NOMO-1 (cell line): ENCODE measurements at regions not wholly inside any gene's neighbourhood (a gene's known extent, or its start where the extent isn't known, plus 50 kb on each side); places are given as distances from the start of the nearest gene placed in this dataset.
"Not testable (repeated sequence)": the region's sequence is repeated elsewhere in the genome, so short reads cannot be mapped to it uniquely, and the experiment has no call there.

Experiments
- DNase-seq, 2 experiments: peaks; one replicate each; lab custom pipeline; 2025; ENCODE audit not compliant: unreplicated experiment in 2 of 2; lab: John Stamatoyannopoulos, UW

DNA sequence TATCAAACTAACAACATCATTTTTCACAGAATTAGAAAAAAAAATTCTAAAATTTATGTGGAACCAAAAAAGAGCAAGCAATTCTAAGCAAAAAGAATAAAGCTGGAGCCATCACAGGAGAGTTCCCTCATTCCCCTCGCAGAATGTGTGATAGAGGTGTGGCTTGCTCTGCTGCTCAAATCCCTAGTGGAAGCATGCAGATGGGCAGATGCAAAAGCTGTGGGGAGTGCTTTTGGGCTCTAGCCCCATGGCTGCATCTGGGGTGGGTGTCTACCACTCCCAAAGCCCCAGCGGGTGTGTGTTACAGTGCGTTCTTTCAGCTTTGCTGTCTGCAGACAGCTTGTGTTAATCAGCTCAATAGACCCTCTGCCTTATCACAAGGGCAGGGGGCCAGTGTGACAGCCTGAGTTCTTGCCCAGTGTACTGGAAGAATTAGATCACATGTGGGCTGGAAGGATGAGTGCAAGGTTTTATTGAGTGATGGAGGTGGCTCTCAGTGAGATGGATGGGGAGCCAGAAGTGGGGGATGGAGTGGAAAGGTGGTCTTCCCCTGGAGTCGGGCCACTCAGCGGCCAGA is 575.9 kb upstream of the LRRN3 start:
- DNase-seq, result not testable (repeated sequence)

DNA sequence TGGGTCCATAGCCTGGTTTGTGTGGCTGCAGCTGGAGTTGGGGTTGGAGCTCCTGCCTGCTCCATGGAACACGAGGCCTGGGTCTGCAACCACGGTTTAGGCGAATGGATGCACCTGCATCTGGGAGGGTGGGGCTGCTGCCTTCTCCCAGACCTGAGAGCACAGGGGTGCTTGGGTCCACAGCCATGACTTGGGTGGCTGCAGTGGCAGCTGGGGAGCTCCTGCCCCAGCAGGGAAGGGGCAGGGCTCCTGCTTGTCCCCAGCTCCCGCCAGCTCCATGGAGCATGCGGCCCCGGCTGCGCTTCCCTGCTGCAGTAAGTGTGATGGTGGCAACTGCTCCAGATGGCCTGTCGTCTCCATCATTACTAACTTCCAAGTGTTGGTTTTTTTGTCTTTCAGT is 571.1 kb upstream of the LRRN3 start:
- DNase-seq, result no peak

- no peak for DNase-seq
These were observed 569.5 kb upstream of the LRRN3 start for GRCh38 chr7:110521357-110521911.

DNA sequence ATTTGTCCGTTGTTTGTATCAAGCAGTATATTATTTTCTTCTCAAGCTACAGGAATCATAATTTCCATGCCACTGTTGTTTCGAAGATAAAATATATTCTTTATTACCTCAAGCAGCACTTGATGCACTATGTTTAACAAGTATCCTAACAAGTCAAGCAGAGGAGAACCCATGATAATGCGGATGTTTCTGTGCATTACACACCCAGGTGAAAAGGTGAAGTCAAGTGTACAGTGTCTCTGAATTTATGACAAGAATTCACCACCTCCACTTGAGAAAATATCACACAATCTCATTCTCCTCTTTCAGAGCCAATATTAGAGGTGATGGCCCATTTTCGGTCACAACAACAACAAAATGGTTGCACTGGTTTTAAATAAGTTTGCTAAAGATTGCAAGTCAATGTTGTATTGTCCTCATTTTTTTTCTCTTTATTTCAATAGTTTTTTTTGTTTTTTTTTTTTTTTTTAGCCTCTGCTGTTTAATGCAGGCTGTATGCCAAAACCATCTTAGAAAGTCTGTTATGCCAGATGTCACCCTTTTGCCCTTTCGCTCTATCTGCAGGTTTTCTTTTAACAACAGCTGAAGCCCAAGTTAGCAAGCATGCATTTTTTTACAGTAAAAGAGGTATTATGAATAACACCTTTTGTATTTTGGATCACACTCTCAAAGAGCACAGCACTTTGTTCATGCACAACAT is 568.7 kb upstream of the LRRN3 start:
- no peak for DNase-seq

DNA sequence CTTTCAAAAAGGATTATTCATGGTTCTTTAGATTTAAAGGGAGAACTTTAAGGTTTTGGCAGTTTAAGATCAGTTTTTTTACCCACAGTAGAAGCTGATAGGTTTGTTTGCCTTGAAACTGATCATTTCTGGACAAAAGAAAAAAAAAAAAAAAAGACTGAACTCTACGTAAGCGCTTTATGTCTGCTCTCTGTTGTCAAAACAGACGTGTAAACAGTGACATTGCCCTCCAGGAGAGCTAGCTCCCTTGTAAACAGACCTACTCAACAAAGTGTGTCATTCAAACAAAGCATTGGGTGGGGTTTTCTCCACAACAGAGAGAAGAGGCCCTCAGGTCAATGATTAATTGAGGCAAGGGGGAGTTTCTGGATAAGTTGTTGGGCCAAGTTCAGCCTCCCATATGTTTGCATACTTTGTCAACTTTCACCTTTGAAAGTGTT is 568.1 kb upstream of the LRRN3 start:
- DNase-seq, result no peak

DNA sequence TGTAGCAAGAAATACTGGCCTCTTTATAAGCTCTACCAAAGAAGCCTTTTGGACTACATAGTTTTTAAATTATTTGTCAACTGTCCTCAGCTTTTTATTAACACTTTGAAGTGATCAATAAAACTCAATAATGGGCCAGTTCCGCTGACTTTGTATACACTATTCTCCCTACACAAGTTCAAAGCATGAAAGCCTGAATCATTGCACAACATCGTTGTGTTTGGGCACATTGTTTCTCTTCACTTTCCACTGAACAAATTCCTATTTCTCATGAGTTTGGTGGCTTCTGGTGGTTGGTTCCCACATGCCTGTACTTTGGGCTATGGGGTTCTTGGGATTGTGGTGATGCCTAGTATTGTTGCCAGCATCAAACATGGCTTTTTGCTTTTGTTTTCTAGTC is 561.8 kb upstream of the LRRN3 start:
- DNase-seq, result no peak

GRCh38 chr7:110531186-110531585 is 559.7 kb upstream of the LRRN3 start:
- DNase-seq, result no peak

DNA sequence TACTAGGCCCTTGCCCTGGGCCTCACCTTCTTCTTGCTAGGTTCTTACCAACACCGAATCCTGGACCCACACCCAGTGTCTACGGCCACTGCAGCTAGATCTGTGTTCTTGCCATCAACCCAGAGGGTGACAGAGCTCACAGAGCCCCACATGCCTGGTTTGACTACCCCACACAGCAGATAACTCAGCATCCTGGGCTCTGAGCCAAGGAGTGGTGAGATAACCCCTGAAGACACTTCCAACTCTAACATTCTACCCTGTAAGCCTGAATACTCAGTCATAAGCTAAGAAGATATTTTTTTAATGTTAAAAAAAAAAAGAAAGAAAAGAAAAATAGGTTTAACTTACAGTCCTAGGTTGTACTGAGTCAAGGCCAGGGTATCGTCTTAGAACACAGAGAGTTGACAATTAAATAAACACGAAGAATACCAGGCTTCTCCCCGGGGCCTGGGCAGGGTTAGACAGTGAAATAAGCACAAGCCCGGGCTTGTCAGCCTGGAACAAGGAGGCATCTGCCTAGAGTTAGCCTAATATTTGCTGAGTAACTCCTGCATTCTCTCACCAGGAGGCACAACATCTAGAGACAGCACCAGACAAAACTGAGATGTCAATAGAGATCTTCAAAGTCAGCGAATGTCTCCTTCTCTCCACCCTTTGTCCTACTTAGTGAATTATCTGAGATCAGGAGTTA is 556.5 kb upstream of the LRRN3 start:
- no peak for DNase-seq

GRCh38 chr7:110539216-110539615 is 551.7 kb upstream of the LRRN3 start:
- no peak for DNase-seq

DNA sequence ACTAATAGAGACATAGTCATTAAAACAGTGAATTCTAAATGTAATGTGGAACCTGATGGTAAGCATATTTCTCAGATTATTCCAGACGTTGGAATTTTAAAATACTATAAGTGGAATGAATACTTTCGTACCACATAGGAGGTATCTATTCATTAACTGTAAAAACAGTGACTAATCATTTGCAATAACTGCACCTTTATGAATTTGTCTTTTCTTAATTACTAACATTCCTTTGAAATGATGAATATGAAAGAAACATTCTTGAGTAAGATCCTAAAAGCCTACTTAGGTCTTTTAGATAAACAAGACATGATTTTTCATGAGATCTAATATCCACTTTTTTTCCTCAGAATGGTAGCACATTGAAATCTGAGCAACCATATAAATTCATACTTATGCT is 549.0 kb upstream of the LRRN3 start:
- no peak for DNase-seq

GRCh38 chr7:110544194-110544593 is 546.7 kb upstream of the LRRN3 start:
- no peak for DNase-seq

- DNase-seq, result no peak
These were observed 542.6 kb upstream of the LRRN3 start for GRCh38 chr7:110548372-110548771.

GRCh38 chr7:110557136-110557535 is 533.8 kb upstream of the LRRN3 start:
- no peak for DNase-seq

GRCh38 chr7:110563286-110563685 is 527.6 kb upstream of the LRRN3 start:
- not testable (repeated sequence) for DNase-seq

- no peak for DNase-seq
These were observed 526.7 kb upstream of the LRRN3 start for GRCh38 chr7:110564246-110564645.

DNA sequence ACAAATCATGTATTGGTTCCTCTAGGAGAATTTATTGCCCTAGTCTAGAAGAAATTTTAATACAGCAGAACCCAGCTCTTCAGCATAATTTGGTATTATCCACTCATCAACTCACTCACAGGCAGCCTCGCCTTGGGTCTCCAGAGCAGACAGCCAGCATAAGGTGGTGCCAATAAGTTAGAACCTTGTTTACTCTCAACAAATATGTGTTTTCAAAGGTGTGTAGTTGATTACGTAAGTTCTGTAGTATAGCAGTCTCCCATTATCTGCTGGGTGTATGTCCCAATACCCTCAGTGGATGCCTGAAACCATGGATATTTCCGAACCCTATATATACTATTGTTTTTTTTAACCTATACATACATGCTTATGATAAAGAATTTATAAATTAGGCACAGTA is 522.5 kb upstream of the LRRN3 start:
- no peak for DNase-seq

DNA sequence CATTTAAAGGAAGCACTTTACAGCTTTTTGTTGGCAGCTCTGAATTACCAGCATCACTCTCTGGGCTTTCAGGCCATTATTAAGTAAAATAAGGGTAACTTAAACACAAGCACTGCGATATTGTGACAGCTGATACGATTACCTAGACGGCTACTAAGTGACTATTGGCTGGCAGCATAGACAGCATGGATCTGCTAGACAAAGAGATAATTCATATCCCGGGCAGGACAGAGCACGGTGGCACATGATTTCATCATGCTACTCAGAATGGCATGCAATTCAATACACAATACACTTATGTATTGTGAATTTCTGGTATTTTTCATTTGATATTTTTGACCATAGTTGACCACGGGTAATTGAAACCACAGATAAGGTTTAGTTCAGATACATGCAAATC is 522.0 kb upstream of the LRRN3 start:
- DNase-seq, result no peak

DNA sequence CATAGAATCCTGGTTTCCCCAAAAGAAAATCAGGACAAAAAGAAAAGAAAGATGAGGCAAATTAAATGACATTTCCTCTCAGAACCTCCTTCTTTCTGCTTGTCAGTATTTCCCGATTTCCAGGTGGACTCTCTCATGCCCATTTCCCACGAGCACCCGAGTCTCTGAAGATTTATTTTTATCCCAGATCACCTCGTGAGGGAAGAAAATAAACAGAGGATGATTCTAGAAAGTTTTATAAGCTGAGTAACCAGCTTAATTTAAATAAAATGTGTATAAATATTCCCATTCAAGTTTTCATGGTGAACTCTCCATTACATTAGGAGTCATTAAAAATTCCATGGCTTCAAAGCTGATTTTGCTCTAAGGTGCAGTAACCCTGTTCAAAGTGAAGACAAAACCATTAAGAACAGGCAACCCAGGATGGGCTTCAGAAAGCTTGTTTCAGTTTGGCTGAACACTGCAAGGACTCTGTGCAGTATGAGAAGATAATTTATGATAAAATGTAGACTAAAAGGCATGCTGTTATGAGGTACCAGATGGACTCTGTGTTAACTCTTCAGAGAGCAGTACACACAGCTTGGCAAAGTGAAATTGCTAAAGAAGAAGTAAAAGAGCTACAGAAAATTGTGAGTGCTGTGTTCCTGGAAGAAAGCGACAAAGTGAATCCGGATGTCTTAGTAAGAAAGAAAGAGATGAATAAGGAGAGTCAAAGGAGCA is 521.3 kb upstream of the LRRN3 start:
- no peak for DNase-seq

DNA sequence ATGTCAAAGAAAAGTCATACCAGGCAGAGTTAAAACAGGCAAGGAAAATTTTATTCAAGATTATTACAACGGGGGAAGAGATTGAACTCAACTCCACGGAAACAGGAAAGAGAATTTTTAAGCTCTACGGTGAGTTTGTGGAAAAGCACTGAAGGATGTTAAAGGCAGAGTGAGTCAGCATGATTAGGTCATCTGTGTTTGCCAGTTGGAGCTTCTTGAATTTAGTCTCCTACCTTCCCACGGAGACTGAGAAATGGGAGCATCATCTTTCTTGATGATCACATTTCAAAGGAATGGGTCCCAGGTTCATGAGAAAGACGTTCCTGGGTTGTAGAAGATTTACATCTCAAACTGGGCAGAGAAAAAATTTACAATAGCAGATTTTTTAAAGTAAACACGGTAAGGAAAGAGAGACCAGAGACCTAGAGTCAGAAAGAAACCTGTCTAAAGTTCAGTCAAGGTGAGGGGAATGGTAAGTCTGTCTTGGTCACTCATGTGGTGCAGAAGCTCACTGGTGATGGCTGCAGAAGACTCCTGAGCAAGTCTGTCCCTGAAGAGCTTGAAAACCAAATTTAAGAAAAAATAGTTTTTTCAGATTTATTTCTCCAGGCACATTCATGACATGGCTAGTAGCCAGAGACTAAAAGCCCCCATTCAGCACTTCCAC is 516.9 kb upstream of the LRRN3 start:
- DNase-seq, result no peak

DNA sequence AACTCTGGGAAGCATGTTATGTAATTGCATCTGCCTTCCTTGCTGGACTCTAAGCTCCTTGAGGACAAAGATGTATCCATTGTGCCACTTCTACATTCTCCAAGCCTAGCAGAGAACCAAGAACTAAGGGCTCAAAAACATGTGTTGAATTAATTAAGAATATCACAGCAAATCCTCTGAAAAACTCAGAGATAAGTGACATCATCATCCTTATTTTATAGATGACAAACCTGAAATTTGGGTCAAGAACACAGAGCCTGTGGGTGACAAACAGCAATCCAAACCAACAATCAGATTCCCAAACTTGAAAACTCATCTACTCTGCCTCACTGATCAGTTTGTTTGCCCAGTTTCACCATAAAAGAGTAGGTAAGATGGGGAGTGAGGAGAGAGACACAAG is 503.6 kb upstream of the LRRN3 start:
- no peak for DNase-seq

- DNase-seq, result no peak
These were observed 500.5 kb upstream of the LRRN3 start for GRCh38 chr7:110590415-110590814.
